Psoas muscle (tissue), 7 donors: ENCODE measurements at regions not wholly inside any gene's neighbourhood (a gene's known extent, or its start where the extent isn't known, plus 50 kb on each side); places are given as distances from the start of the nearest gene placed in this dataset.

Experiments used
- ATAC-seq, 4 donors: fragments of 200-7000 bp; cut with Tn5 transposase; one replicate each; pipeline ENCODE4 v1.9.1; 2020; ENCODE audit warnings: moderate library complexity in 3 of 4, mild to moderate bottlenecking in 2 of 4
- DNase-seq, 2 donors: peaks; one replicate each; pipeline ENCODE4 v3.0.0-alpha.2; 2020
- H3K27ac ChIP-seq: fragments of 200-600 bp; one replicate; pipeline ENCODE4 v1.8.0; 2022
- H3K27me3 ChIP-seq, 3 donors: fragments of 200-600 bp in 1 of 3; one replicate each; pipeline versions ENCODE4 v1.6.1 to v1.8.0; 2013 to 2022; ENCODE audit warnings: low read length in 2 of 3, mild to moderate bottlenecking in 2 of 3, moderate library complexity in 1 of 3; ENCODE audit not compliant: insufficient read depth in 3 of 3
- H3K36me3 ChIP-seq, 2 donors: fragments of 200-600 bp in 1 of 2; one replicate each; pipeline versions ENCODE4 v1.6.1 to v1.8.0; 2013 to 2022; ENCODE audit warnings: low read depth in 1 of 2, mild to moderate bottlenecking in 1 of 2, moderate library complexity in 1 of 2; ENCODE audit not compliant: insufficient read depth in 1 of 2
- H3K4me1 ChIP-seq: fragments of 200-600 bp; one replicate; pipeline ENCODE4 v1.8.0; 2022
- H3K4me3 ChIP-seq: fragments of 200-600 bp; one replicate; pipeline ENCODE4 v1.8.0; 2022; ENCODE audit warnings: mild to moderate bottlenecking
- H3K9me3 ChIP-seq: fragments of 200-600 bp; one replicate; pipeline ENCODE4 v1.8.0; 2022
- CTCF ChIP-seq: fragments of 200-600 bp; IDR thresholded peaks from one replicate; pipeline ENCODE4 v1.8.0; 2022; ENCODE audit warnings: antibody characterized with exemption
- WGBS, 3 donors: extraction: QIAGEN DNeasy Blood & Tissue Kit; methylation state at CpG; one replicate each; pipeline versions ENCODE4 v1.1.6 to v1.1.7; 2013; 5-methylcytosine and 5-hydroxymethylcytosine counted together
- intact Hi-C, 2 donors: fragments of 100-400 bp; cut with DNase I; formaldehyde crosslinking; loops; one replicate each; pipeline versions ENCODE4 v1.11.0 to v1.14.2; 2022
- donor health status: healthy with polysubstance abuse.
- donor health status: DM: no; HTN: no; CAD: no; lungs with moderate emphysema.
- donor health status: Bipolar disorder and iron deficiency.
- donor health status: healthy.
- donor health status: DM: yes; HTN: yes; CAD: no.
- donor health status: DM: no; HTN: no; CAD: no.
- donor health status: DM: yes; HTN: yes; CAD: no.

GRCh38 chr7:81577642-81578340, 192.1 kb downstream of the HGF start:
- Histone ChIP-seq H3K9me3 (no peaks in the 10 kb centered on the region), H3K4me3 (no peak overlapping the region), H3K27ac (no peak overlapping the region), H3K27me3 (no peaks in the 10 kb centered on the region), H3K4me1 (no peaks in the 10 kb centered on the region), H3K36me3 (no peaks in the 10 kb centered on the region)
- no peak for ATAC-seq
- 71 to 80% (median 75%) methylated on average over 2 of the region's 2 CpGs for WGBS, 3 donors
- intact Hi-C loops, result no loop called here
- no peak for DNase-seq
- no peak for TF ChIP-seq CTCF

GRCh38 chr7:81574723-81575326, 195.0 kb downstream of the HGF start:
- no peak overlapping the region for H3K27ac ChIP-seq
- intact Hi-C loops, result no loop called here
- 80 to 90% (median 82%) methylated on average over 6 of the region's 6 CpGs for WGBS, 3 donors
- H3K27me3 ChIP-seq, result no peaks in the 10 kb centered on the region
- H3K9me3 ChIP-seq, result no peaks in the 10 kb centered on the region
- ATAC-seq (no peak), DNase-seq (no peak)
- H3K4me1 ChIP-seq, result no peaks in the 10 kb centered on the region
- no peak for TF ChIP-seq CTCF
- H3K4me3 ChIP-seq, result no peak overlapping the region
- H3K36me3 ChIP-seq, result no peaks in the 10 kb centered on the region

GRCh38 chr7:81573932-81574331, 195.9 kb downstream of the HGF start:
- no peak for ATAC-seq
- H3K4me1 ChIP-seq, result no peaks in the 10 kb centered on the region
- H3K36me3 ChIP-seq, result no peaks in the 10 kb centered on the region
- no peak overlapping the region for H3K27ac ChIP-seq
- no peaks in the 10 kb centered on the region for H3K27me3 ChIP-seq
- 86 to 96% (median 94%) methylated on average over 1 of the region's 1 CpG for WGBS, 3 donors
- no peak overlapping the region for H3K4me3 ChIP-seq
- TF ChIP-seq CTCF, result no peak
- DNase-seq, result no peak
- intact Hi-C loops, result no loop called here
- H3K9me3 ChIP-seq, result no peaks in the 10 kb centered on the region

GRCh38 chr7:81573128-81573527, 196.7 kb downstream of the HGF start:
- H3K9me3 ChIP-seq, result no peaks in the 10 kb centered on the region
- no peak overlapping the region for H3K4me3 ChIP-seq
- no peak for TF ChIP-seq CTCF
- intact Hi-C loops, result no loop called here
- DNase-seq, result no peak
- H3K27ac ChIP-seq, result no peak overlapping the region
- WGBS, 3 donors, result 56 to 64% (median 62%) methylated on average over 1 of the region's 1 CpG
- no peaks in the 10 kb centered on the region for H3K4me1 ChIP-seq
- no peaks in the 10 kb centered on the region for H3K27me3 ChIP-seq
- no peaks in the 10 kb centered on the region for H3K36me3 ChIP-seq
- no peak for ATAC-seq
